Stimulated activated effector memory CD8-positive, alpha-beta T cell treated with anti-CD3 and anti-CD28 coated beads, Interleukin-12 subunit alpha, Interleukin-12 subunit beta, amount 100 ng/mL, for 72 hours (primary cell): ENCODE measurements at regions not wholly inside any gene's neighbourhood (a gene's known extent, or its start where the extent isn't known, plus 50 kb on each side); places are given as distances from the start of the nearest gene placed in this dataset.

Experiments used
- ATAC-seq: fragments of 150-1000 bp; cut with Tn5 transposase; 2 replicates; pipeline ENCODE4 v1.10.0; 2021
- DNase-seq, 2 donors: peaks; one replicate each; pipeline ENCODE4 v3.0.0; 2021 to 2022; ENCODE audit warnings: low spot score in 2 of 2
- H3K27ac Mint-ChIP-seq: one replicate; pipeline ENCODE4 v1.8.0; 2022; ENCODE audit warnings: mild to moderate bottlenecking, mixed read lengths
- H3K36me3 Mint-ChIP-seq: one replicate; pipeline ENCODE4 v1.8.0; 2022; ENCODE audit warnings: mild to moderate bottlenecking, mixed read lengths
- H3K4me1 Mint-ChIP-seq: one replicate; pipeline ENCODE4 v1.8.0; 2022; ENCODE audit warnings: mixed read lengths
- H3K4me3 Mint-ChIP-seq: one replicate; pipeline ENCODE4 v1.8.0; 2022; ENCODE audit warnings: mild to moderate bottlenecking, mixed read lengths
- H3K9me3 Mint-ChIP-seq: one replicate; pipeline ENCODE4 v1.8.0; 2022; ENCODE audit warnings: mixed read lengths

DNA sequence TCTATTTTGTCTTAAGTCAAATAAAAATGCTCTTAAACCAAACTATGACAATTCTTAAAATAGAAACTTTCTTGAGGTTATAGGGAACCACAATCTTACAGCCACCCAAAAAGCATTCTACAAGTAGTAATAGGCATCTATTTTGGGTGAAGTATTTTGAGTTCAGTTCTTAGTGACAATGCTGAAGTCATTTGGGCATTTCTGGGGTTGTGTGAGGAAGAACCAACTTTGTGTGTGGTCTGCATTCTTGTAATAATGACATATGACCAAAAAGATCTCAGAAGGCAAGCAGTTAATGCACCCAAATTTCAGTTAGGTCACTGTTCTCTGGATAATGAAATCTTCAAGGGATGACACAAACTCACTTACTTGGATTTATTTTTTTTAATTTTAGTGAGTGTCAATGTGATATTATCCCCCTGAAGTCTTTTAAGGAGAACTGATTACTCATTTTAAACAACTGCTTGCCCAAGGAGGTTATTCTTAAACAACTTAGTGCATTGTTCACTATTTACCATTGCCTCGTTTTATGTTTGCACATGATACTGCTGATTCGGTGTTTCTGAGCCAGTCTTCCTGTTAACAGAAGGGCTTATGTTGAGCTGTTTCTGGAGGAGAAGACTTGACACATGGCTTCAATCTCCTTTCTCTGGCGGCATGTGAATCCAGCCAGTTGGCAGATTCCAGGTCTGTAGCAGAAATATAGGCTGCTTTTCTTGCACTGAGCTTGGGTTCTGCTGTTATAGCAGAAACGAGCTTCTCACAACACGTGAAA lies 618.9 kb downstream of the BCKDHB start:
- peaks cover 2% of the 10 kb centered on the region for H3K9me3 Mint-ChIP-seq
- DNase-seq, result no peak

GRCh38 chr6:80720824-80721223 lies 614.4 kb downstream of the BCKDHB start:
- peak; percentile 51 for ATAC-seq
- no peak overlapping the region for H3K27ac Mint-ChIP-seq

More for the DNA sequence above, 618.9 kb downstream of the BCKDHB start:
- Mint-ChIP-seq H3K4me3 (no peak overlapping the region), H3K36me3 (no peaks in the 10 kb centered on the region), H3K27ac (no peak overlapping the region), H3K4me1 (no peaks in the 10 kb centered on the region)
- ATAC-seq, result no peak

GRCh38 chr6:80714513-80714912 lies 608.0 kb downstream of the BCKDHB start:
- ATAC-seq (no peak), DNase-seq (no peak)
- H3K36me3 Mint-ChIP-seq, result no peaks in the 10 kb centered on the region
- no peak overlapping the region for H3K4me3 Mint-ChIP-seq
- no peaks in the 10 kb centered on the region for H3K4me1 Mint-ChIP-seq
- H3K27ac Mint-ChIP-seq, result no peak overlapping the region
- peaks cover 5% of the 10 kb centered on the region for H3K9me3 Mint-ChIP-seq

More at GRCh38 chr6:80720824-80721223, 614.4 kb downstream of the BCKDHB start:
- peaks cover 6% of the 10 kb centered on the region for H3K9me3 Mint-ChIP-seq
- H3K4me1 Mint-ChIP-seq, result no peaks in the 10 kb centered on the region
- no peak for DNase-seq
- no peak overlapping the region for H3K4me3 Mint-ChIP-seq
- H3K36me3 Mint-ChIP-seq, result no peaks in the 10 kb centered on the region

GRCh38 chr6:80698459-80698858 lies 592.0 kb downstream of the BCKDHB start:
- H3K27ac Mint-ChIP-seq, result no peak overlapping the region
- DNase-seq (no peak), ATAC-seq (no peak)
- peaks cover 3% of the 10 kb centered on the region for H3K9me3 Mint-ChIP-seq
- no peaks in the 10 kb centered on the region for H3K4me1 Mint-ChIP-seq
- H3K4me3 Mint-ChIP-seq, result no peak overlapping the region
- H3K36me3 Mint-ChIP-seq, result no peaks in the 10 kb centered on the region

- Mint-ChIP-seq H3K4me3 (no peak overlapping the region), H3K36me3 (no peaks in the 10 kb centered on the region), H3K4me1 (no peaks in the 10 kb centered on the region), H3K9me3 (no peaks in the 10 kb centered on the region), H3K27ac (no peak overlapping the region)
- no peak for ATAC-seq
- DNase-seq, result no peak
Observed at GRCh38 chr6:80696268-80696667, 589.8 kb downstream of the BCKDHB start.

- H3K9me3 Mint-ChIP-seq, result peaks cover 4% of the 10 kb centered on the region
- H3K27ac Mint-ChIP-seq, result no peak overlapping the region
- DNase-seq (no peak), ATAC-seq (no peak)
- H3K36me3 Mint-ChIP-seq, result no peaks in the 10 kb centered on the region
- no peaks in the 10 kb centered on the region for H3K4me1 Mint-ChIP-seq
- H3K4me3 Mint-ChIP-seq, result no peak overlapping the region
Observed at GRCh38 chr6:80690551-80691131, 584.2 kb downstream of the BCKDHB start.

DNA sequence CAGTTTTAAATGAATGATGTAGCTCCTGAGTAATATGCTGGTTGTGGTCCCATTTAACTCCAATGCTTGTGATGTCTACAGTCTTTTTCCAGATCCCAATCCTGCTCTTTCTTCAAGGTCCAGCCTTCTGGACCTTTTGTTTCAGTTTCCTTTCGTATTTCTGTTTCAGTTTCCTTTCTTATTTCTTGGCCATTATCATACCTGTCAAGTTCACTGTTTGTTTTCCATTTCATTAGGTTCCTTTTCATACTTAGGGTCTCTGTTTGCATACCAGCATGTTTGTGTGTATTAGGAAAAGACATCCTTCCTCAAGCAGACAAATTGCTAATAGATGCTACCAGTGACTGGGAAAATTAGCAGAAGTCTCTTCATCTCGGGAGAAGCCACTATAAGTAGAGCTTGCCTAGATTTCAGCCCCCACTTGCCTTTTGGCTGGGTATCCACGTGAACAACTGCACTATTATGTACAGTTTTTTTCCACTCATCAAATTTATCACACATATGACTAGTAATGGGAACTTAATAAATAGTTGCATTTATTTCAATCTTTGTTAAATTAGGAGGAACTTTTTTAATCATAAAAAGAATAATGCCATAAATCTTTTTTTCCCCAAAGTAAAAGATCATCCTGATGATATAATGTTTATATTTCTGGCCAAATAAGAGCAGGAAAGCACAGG lies 583.4 kb downstream of the BCKDHB start:
- Mint-ChIP-seq H3K4me3 (no peak overlapping the region), H3K27ac (no peak overlapping the region), H3K4me1 (no peaks in the 10 kb centered on the region), H3K36me3 (no peaks in the 10 kb centered on the region), H3K9me3 (peaks cover 4% of the 10 kb centered on the region)
- ATAC-seq (no peak), DNase-seq (no peak)

- Mint-ChIP-seq H3K4me3 (no peak overlapping the region), H3K9me3 (peaks cover 3% of the 10 kb centered on the region), H3K4me1 (no peaks in the 10 kb centered on the region), H3K27ac (no peak overlapping the region), H3K36me3 (no peaks in the 10 kb centered on the region)
- no peak for ATAC-seq
- no peak for DNase-seq
Observed at GRCh38 chr6:80679992-80680391, 573.5 kb downstream of the BCKDHB start.

GRCh38 chr6:80676386-80676785 lies 569.9 kb downstream of the BCKDHB start:
- ATAC-seq, result no peak
- no peak for DNase-seq

GRCh38 chr6:80674669-80675068 lies 568.2 kb downstream of the BCKDHB start:
- no peak overlapping the region for H3K27ac Mint-ChIP-seq
- no peak for DNase-seq
- no peaks in the 10 kb centered on the region for H3K36me3 Mint-ChIP-seq
- no peak overlapping the region for H3K4me3 Mint-ChIP-seq
- peaks cover 2% of the 10 kb centered on the region for H3K9me3 Mint-ChIP-seq
- ATAC-seq, result no peak
- no peaks in the 10 kb centered on the region for H3K4me1 Mint-ChIP-seq

More at GRCh38 chr6:80676386-80676785, 569.9 kb downstream of the BCKDHB start:
- Mint-ChIP-seq H3K36me3 (no peaks in the 10 kb centered on the region), H3K9me3 (peaks cover 2% of the 10 kb centered on the region), H3K4me3 (no peak overlapping the region), H3K27ac (no peak overlapping the region), H3K4me1 (no peaks in the 10 kb centered on the region)

DNA sequence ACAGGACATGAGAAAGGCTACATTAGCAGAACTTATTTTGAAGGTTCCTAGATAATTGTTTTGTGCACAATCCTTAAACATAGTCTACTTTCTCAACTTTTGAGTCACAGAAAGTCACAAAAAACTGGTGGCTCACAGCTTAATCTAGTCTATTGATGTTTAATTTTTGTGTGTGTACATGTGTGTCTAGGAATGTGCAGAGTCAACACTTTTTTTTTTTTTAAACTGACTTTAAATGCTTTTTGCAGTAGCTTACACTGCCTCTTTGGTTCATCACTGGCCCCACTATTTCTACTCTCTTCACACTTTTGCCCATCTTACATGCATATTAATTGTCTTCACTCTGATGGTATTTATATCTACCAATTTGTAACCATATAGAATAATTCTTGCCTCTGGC lies 566.9 kb downstream of the BCKDHB start:
- DNase-seq (no peak), ATAC-seq (no peak)
- no peak overlapping the region for H3K27ac Mint-ChIP-seq
- H3K4me3 Mint-ChIP-seq, result no peak overlapping the region
- no peaks in the 10 kb centered on the region for H3K36me3 Mint-ChIP-seq
- no peaks in the 10 kb centered on the region for H3K4me1 Mint-ChIP-seq
- H3K9me3 Mint-ChIP-seq, result peaks cover 2% of the 10 kb centered on the region

DNA sequence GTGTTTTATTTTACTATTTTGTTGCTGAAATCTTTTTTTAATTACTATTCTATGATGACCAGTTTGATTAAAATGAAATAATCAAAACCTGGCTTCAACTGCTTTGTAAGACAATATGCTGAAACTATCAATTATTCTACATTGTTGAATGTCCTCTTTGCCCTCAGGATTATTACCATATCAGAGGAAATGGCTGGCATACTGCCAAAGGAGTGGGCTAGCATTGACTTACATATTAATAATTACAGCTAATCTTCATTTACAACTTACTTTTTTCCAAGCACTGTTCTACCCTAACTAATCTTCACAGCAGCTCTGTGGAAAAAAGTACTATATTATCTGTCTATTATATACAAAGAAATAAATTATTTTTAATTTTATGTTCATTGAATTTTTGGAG lies 560.5 kb downstream of the BCKDHB start:
- no peak for DNase-seq
- ATAC-seq, result no peak
- Mint-ChIP-seq H3K36me3 (no peaks in the 10 kb centered on the region), H3K27ac (no peak overlapping the region), H3K4me3 (no peak overlapping the region), H3K4me1 (no peaks in the 10 kb centered on the region), H3K9me3 (no peaks in the 10 kb centered on the region)

- Mint-ChIP-seq H3K4me3 (no peak overlapping the region), H3K9me3 (no peaks in the 10 kb centered on the region), H3K36me3 (no peaks in the 10 kb centered on the region), H3K27ac (no peak overlapping the region), H3K4me1 (no peaks in the 10 kb centered on the region)
- no peak for DNase-seq
- ATAC-seq, result no peak
Observed at GRCh38 chr6:80658926-80659325, 552.5 kb downstream of the BCKDHB start.

DNA sequence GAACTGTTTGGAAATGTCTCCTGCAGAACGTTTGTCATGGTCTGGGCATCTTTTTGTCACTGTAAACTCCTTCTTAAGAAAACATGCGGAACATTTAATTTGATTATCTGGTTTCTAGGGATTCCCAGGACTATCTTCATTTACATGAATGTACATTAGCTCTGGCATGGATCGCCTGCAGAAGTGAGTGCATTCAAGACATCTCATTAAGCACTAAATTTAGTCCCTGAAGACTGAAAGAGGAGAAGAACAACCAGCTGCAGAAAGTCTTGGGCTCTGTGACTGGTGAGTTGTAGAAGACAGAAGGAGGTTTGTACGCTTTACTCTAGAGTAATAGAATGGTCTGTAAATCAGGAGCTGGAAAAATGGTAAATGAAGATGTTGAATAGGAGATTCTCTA lies 540.7 kb downstream of the BCKDHB start:
- no peak overlapping the region for H3K4me3 Mint-ChIP-seq
- H3K27ac Mint-ChIP-seq, result no peak overlapping the region
- no peak for ATAC-seq
- DNase-seq, result no peak
- no peaks in the 10 kb centered on the region for H3K36me3 Mint-ChIP-seq
- H3K4me1 Mint-ChIP-seq, result no peaks in the 10 kb centered on the region
- H3K9me3 Mint-ChIP-seq, result peaks cover 8% of the 10 kb centered on the region

DNA sequence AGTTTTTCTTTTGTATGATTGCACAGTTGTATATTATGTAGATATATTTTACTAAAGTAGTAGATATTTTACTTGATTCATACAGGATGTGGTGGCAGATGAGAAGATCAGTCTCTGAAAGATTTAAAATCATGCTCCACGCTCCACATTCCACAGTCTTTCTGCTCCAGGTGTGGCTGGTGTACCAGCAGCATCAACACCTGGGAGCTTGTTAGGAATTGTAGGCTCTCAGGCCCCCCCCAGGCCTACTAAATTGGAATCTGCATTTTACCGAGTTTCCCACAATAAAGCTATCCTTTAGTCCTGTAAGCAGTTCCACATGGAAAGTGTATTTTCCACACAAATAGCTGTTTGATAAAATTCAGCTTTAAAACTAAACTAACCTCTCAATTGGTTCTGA lies 537.4 kb downstream of the BCKDHB start:
- Mint-ChIP-seq H3K36me3 (no peaks in the 10 kb centered on the region), H3K27ac (no peak overlapping the region), H3K4me3 (no peak overlapping the region), H3K9me3 (no peaks in the 10 kb centered on the region), H3K4me1 (no peaks in the 10 kb centered on the region)
- no peak for ATAC-seq
- DNase-seq, result no peak

DNA sequence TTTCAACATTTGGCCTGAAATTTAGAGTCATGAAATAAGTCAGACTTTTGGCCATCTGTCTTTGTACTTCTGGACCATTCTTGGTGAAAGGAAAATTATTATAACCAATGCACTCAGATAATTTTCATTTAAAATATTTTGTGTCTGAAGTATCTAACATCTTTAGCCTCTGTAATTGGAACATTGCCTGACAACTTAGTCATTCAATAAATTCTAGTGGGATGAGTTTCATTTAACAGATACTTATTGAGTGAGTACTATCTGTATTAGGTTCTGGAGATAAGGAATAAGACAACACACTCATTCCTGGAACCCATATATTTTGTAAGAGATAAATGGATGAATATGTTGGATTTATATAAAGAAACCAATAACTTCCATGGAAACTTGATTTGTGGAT lies 536.0 kb downstream of the BCKDHB start:
- Mint-ChIP-seq H3K27ac (no peak overlapping the region), H3K4me3 (no peak overlapping the region), H3K9me3 (no peaks in the 10 kb centered on the region), H3K36me3 (no peaks in the 10 kb centered on the region), H3K4me1 (no peaks in the 10 kb centered on the region)
- no peak for DNase-seq
- ATAC-seq, result no peak
